ENCODE measurements at regions not wholly inside any gene's neighbourhood (a gene's known extent, or its start where the extent isn't known, plus 50 kb on each side); places are given as distances from the start of the nearest gene placed in this dataset.
"Not testable (repeated sequence)": the region's sequence is repeated elsewhere in the genome, so short reads cannot be mapped to it uniquely, and the experiment has no call there.

DNA sequence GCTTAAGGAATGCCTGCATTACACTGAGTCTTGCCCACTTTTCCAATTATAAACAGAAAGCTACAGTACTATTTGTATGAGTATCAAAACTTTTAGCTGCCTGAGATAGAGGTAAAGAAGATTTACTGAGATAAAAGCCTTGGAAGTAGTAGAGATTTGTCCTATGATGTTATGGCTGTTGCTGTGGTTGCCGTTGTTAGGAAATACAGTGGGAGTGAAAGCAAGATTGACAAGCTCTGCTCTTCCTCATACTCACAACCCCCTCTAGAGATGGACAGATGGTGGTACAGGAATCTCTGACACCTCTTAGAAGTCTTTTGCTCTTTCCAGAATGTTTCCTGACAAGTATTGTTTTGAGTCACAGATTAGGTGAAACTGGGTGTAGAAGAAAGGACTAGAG, 242.5 kb downstream of the RPIA start:
- no peak for TF ChIP-seq EZH2phosphoT487 (IDR thresholded peaks at IDR 0.05; ENCODE audit: borderline replicate concordance, low read depth, low read length)
- TF ChIP-seq, protein P1, sequence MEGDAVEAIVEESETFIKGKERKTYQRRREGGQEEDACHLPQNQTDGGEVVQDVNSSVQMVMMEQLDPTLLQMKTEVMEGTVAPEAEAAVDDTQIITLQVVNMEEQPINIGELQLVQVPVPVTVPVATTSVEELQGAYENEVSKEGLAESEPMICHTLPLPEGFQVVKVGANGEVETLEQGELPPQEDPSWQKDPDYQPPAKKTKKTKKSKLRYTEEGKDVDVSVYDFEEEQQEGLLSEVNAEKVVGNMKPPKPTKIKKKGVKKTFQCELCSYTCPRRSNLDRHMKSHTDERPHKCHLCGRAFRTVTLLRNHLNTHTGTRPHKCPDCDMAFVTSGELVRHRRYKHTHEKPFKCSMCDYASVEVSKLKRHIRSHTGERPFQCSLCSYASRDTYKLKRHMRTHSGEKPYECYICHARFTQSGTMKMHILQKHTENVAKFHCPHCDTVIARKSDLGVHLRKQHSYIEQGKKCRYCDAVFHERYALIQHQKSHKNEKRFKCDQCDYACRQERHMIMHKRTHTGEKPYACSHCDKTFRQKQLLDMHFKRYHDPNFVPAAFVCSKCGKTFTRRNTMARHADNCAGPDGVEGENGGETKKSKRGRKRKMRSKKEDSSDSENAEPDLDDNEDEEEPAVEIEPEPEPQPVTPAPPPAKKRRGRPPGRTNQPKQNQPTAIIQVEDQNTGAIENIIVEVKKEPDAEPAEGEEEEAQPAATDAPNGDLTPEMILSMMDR (conservative IDR thresholded peaks at IDR 0.05; ENCODE audit: low read length): no peak
- H3K79me2 ChIP-seq (ENCODE audit: insufficient read depth, low read depth, low read length): no peaks in the 10 kb centered on the region
- H3K4me3 ChIP-seq (ENCODE audit: low read depth, low read length, poor library complexity, severe bottlenecking): no peak overlapping the region
- H3K4me1 ChIP-seq (ENCODE audit: insufficient read depth, low read length, poor library complexity, severe bottlenecking): no peaks in the 10 kb centered on the region
- H3K4me2 ChIP-seq (ENCODE audit: low read length): no peak overlapping the region
- CTCF ChIA-PET (ENCODE audit: unreplicated experiment): no interaction called here
- POLR2A ChIA-PET: no interaction called here
- no peaks in the 10 kb centered on the region for H3K9me2 ChIP-seq (ENCODE audit: insufficient read depth, low read length)
- H2AFZ ChIP-seq (ENCODE audit: low read length): no peak overlapping the region
- H3K27ac ChIP-seq (ENCODE audit: low read depth, low read length, poor library complexity, severe bottlenecking): no peak overlapping the region
- H3K36me3 ChIP-seq (ENCODE audit: insufficient read depth, low read length): no peaks in the 10 kb centered on the region
- intact Hi-C loops (cut with micrococcal nuclease; ENCODE audit: unreplicated experiment): no loop called here
- no peaks in the 10 kb centered on the region for H3K9me3 ChIP-seq (ENCODE audit: low read length)
- DNase-seq (ENCODE audit: low spot score): no peak
- BruUV-seq (replicated peaks): no TSS peak
- no peaks in the 10 kb centered on the region for H4K20me1 ChIP-seq (ENCODE audit: insufficient read depth, low read length)

DNA sequence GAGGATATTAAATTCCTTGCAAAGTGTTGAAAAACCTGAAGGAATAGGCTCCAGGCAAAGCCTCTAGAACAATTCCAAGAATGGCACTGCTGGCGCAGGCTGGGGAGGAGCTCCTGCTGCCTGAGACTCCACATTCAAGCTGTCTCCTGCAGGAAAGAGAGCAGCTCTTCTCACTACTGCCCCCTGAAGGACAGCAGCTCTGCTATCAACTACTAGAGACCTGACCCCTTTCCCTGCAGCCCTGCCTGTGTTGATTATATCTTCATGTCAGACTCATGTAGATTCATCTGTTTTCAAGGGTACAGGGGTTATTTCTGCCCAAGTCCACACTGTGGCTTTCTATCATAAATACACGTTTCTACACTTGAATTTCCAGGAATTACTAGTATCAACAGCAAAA, 249.7 kb downstream of the RPIA start:
- H3K27ac ChIP-seq (ENCODE audit: low read depth, low read length, poor library complexity, severe bottlenecking); intact Hi-C loops (cut with micrococcal nuclease; ENCODE audit: unreplicated experiment); POLR2A ChIA-PET; H4K20me1 ChIP-seq (ENCODE audit: insufficient read depth, low read length); H3K36me3 ChIP-seq (ENCODE audit: insufficient read depth, low read length); H3K9me2 ChIP-seq (ENCODE audit: insufficient read depth, low read length); H3K79me2 ChIP-seq (ENCODE audit: insufficient read depth, low read depth, low read length); H3K9me3 ChIP-seq (ENCODE audit: low read length); H3K4me1 ChIP-seq (ENCODE audit: insufficient read depth, low read length, poor library complexity, severe bottlenecking); CTCF ChIA-PET (ENCODE audit: unreplicated experiment); H3K4me2 ChIP-seq (ENCODE audit: low read length); H2AFZ ChIP-seq (ENCODE audit: low read length); H3K4me3 ChIP-seq (ENCODE audit: low read depth, low read length, poor library complexity, severe bottlenecking); BruUV-seq (replicated peaks); DNase-seq (ENCODE audit: low spot score): not testable (repeated sequence)

DNA sequence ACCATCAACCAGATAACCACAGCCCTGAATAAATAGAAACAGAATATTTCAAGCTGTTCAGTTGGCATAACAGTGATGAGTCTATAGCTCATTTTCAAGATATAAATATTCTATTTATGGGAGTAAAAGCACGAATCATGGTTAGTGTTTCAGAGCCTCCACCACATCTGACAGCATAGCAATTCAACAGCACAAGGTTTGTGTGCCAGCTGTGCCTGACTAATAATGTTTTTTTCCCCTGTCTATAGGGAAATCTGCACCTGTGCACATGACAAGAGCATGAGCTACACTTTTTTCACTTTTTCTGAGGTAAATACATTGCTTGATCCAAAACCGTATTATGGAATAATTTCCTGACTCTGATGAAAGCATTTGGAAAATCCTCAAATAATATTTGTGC, 251.3 kb downstream of the RPIA start:
- ChIA-PET POLR2A (no interaction called here), CTCF (ENCODE audit: unreplicated experiment) (no interaction called here)
- TF ChIP-seq, protein P1 (conservative IDR thresholded peaks at IDR 0.05; ENCODE audit: low read length): no peak
- no peak for TF ChIP-seq EZH2phosphoT487 (IDR thresholded peaks at IDR 0.05; ENCODE audit: borderline replicate concordance, low read depth, low read length)
- no peak overlapping the region for H3K4me2 ChIP-seq (ENCODE audit: low read length)
- no peaks in the 10 kb centered on the region for H4K20me1 ChIP-seq (ENCODE audit: insufficient read depth, low read length)
- H3K27ac ChIP-seq (ENCODE audit: low read depth, low read length, poor library complexity, severe bottlenecking): no peak overlapping the region
- no peak overlapping the region for H2AFZ ChIP-seq (ENCODE audit: low read length)
- no peaks in the 10 kb centered on the region for H3K9me2 ChIP-seq (ENCODE audit: insufficient read depth, low read length)
- no peak overlapping the region for H3K4me3 ChIP-seq (ENCODE audit: low read depth, low read length, poor library complexity, severe bottlenecking)
- H3K79me2 ChIP-seq (ENCODE audit: insufficient read depth, low read depth, low read length): no peaks in the 10 kb centered on the region
- DNase-seq (ENCODE audit: low spot score): no peak
- no peaks in the 10 kb centered on the region for H3K4me1 ChIP-seq (ENCODE audit: insufficient read depth, low read length, poor library complexity, severe bottlenecking)
- H3K36me3 ChIP-seq (ENCODE audit: insufficient read depth, low read length): no peaks in the 10 kb centered on the region
- no peaks in the 10 kb centered on the region for H3K9me3 ChIP-seq (ENCODE audit: low read length)
- intact Hi-C loops (cut with micrococcal nuclease; ENCODE audit: unreplicated experiment): no loop called here
- BruUV-seq (replicated peaks): no TSS peak

Measured in OCI-LY7 (cell line).